A673 (cell line): ENCODE measurements at regions not wholly inside any gene's neighbourhood (a gene's known extent, or its start where the extent isn't known, plus 50 kb on each side); places are given as distances from the start of the nearest gene placed in this dataset.

Experiments used
- EZH2 ChIP-seq: fragments of 200-600 bp; sonication (generic); IDR thresholded peaks from 2 replicates; pipeline ENCODE4 v1.6.1; 2017; ENCODE audit warnings: borderline replicate concordance, low read depth, mild to moderate bottlenecking, mixed read lengths, antibody characterized with exemption, low read length; ENCODE audit not compliant: poor library complexity, severe bottlenecking
- TF ChIP-seq, protein P1 (sequence below): fragments of 300-800, 200-600 bp; sonication (generic); conservative IDR thresholded peaks from 2 replicates; pipeline ENCODE4 v1.5.1; 2017; ENCODE audit warnings: low read depth, mild to moderate bottlenecking, antibody characterized with exemption, low read length, moderate library complexity, mixed read lengths

DNA sequence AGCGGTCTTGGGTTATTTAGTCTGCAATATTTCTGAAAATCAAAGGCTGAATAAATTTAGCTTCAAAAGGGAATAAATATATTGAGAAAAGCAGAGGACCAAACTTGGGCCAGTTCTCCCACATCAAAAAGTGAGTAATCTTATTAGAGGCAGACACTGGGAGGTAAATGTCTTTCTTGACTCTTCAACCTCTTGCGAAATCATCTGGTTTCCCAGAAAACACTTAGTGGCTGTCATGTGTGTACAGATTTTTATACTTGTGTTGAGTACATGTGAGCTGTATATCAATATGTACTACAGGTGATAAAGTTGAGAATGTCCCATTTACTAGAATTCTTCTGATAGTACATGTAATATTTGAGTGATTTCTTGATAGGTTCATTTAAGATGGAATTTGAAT is 454.9 kb downstream of the PRR16 start:
- TF ChIP-seq EZH2: no peak
- TF ChIP-seq, protein P1, sequence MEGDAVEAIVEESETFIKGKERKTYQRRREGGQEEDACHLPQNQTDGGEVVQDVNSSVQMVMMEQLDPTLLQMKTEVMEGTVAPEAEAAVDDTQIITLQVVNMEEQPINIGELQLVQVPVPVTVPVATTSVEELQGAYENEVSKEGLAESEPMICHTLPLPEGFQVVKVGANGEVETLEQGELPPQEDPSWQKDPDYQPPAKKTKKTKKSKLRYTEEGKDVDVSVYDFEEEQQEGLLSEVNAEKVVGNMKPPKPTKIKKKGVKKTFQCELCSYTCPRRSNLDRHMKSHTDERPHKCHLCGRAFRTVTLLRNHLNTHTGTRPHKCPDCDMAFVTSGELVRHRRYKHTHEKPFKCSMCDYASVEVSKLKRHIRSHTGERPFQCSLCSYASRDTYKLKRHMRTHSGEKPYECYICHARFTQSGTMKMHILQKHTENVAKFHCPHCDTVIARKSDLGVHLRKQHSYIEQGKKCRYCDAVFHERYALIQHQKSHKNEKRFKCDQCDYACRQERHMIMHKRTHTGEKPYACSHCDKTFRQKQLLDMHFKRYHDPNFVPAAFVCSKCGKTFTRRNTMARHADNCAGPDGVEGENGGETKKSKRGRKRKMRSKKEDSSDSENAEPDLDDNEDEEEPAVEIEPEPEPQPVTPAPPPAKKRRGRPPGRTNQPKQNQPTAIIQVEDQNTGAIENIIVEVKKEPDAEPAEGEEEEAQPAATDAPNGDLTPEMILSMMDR: no peak
